Gastrocnemius medialis (tissue), 4 donors: ENCODE measurements at regions not wholly inside any gene's neighbourhood (a gene's known extent, or its start where the extent isn't known, plus 50 kb on each side); places are given as distances from the start of the nearest gene placed in this dataset.

Experiments
- CTCF ChIP-seq, 5 experiments: fragments of 450-650 bp in 3 of 5; fragments of 200-600 bp in 2 of 5; sonication (generic) in 2 of 5; IDR thresholded peaks in 4 of 5; conservative IDR thresholded peaks in 1 of 5; 1 replicate in 4 of 5; 2 replicates in 1 of 5; pipeline ENCODE4 v1.5.1; 2016 to 2019; ENCODE audit warnings: antibody characterized with exemption in 5 of 5, mild to moderate bottlenecking in 3 of 5, moderate library complexity in 3 of 5
- POLR2A ChIP-seq, 2 donors: fragments of 450-650 bp; IDR thresholded peaks; one replicate each; pipeline ENCODE4 v1.6.1; 2017; ENCODE audit warnings: antibody characterized with exemption in 2 of 2, mild to moderate bottlenecking in 2 of 2, moderate library complexity in 2 of 2

- TF ChIP-seq CTCF (IDR thresholded peaks at IDR 0.05 in 4 of 5, conservative IDR thresholded peaks at IDR 0.05 in 1 of 5) (no peak), POLR2A (IDR thresholded peaks at IDR 0.05) (no peak)
These were observed 353.4 kb upstream of the TACR3 start for GRCh38 chr4:104073229-104073628.
